ENCODE measurements at regions not wholly inside any gene's neighbourhood (a gene's known extent, or its start where the extent isn't known, plus 50 kb on each side); places are given as distances from the start of the nearest gene placed in this dataset.

DNA sequence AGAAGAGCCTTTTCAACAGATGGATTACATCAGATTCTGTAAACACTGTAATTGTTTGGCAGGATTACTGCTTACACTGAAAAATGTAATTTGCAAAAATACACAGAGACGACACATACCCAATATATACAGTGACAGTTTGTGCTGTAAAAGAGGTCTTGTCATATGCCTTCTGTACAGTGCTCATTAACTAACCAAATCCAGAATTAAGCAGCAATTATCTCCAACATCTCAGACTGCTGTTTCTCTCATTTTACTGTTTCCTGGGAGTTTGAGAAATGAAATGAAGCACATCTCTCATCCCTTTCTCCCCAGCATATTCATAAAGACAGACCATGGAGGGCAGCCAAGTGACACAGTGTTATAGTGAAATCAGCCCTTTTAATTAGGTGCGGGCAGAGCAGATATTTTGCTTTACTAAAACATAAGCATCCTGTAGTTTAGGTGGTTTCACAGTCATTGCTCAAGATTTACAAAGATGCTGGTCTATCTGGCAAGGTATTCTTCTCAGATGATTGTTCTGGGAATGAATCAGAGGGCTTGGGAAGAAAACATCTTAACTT, 618.4 kb upstream of the USP24 start:
- no peak for DNase-seq
- Histone ChIP-seq H3K27me3 (replicated peaks in 1 of 7) (peaks cover 0 to 4% (median 0%) of the 10 kb centered on the region in 7 donors), H3K9me3 (no peaks in the 10 kb centered on the region), H3K4me1 (no peaks in the 10 kb centered on the region), H3K4me3 (no peak overlapping the region), H3K27ac (no peak overlapping the region), H3K36me3 (no peaks in the 10 kb centered on the region)
- 75 to 90% (median 82%) methylated on average over 2 of the region's 2 CpGs for WGBS, 5 donors
- TF ChIP-seq POLR2AphosphoS5 (IDR thresholded peaks at IDR 0.05) = no peak
- TF ChIP-seq POLR2A (IDR thresholded peaks at IDR 0.05) = no peak
- TF ChIP-seq, protein P1, sequence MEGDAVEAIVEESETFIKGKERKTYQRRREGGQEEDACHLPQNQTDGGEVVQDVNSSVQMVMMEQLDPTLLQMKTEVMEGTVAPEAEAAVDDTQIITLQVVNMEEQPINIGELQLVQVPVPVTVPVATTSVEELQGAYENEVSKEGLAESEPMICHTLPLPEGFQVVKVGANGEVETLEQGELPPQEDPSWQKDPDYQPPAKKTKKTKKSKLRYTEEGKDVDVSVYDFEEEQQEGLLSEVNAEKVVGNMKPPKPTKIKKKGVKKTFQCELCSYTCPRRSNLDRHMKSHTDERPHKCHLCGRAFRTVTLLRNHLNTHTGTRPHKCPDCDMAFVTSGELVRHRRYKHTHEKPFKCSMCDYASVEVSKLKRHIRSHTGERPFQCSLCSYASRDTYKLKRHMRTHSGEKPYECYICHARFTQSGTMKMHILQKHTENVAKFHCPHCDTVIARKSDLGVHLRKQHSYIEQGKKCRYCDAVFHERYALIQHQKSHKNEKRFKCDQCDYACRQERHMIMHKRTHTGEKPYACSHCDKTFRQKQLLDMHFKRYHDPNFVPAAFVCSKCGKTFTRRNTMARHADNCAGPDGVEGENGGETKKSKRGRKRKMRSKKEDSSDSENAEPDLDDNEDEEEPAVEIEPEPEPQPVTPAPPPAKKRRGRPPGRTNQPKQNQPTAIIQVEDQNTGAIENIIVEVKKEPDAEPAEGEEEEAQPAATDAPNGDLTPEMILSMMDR (IDR thresholded peaks at IDR 0.05 in 8 of 11, conservative IDR thresholded peaks at IDR 0.05 in 3 of 11) = no peak
- intact Hi-C loops (cut with DNase I; ENCODE audit: low total_unique reads) = no loop called here

DNA sequence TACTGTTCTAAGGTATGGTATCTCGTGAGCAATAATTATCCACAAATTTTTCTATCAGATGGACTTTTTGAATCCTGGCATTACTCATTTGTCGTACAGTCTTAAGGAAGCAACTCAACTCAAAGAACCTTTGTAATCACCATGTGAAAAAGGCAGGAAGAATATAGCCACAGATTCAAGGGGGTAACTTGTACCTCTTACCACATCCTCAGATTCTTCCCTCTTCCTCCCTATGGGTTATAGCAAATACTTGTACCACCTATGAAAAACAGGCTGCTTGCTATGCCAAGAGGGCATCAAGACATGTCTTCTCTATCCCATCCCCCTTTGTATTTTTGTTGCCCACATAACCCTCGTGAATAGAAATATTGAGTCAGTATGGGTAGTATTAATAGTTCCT, 616.6 kb upstream of the USP24 start:
- 53 to 66% (median 57%) methylated on average over 3 of the region's 3 CpGs for WGBS, 5 donors
- intact Hi-C loops (cut with DNase I; ENCODE audit: low total_unique reads) = no loop called here
- no peak overlapping the region for H3K4me3 ChIP-seq
- no peaks in the 10 kb centered on the region for H3K9me3 ChIP-seq
- no peak for TF ChIP-seq POLR2A (IDR thresholded peaks at IDR 0.05)
- TF ChIP-seq, protein P1 (IDR thresholded peaks at IDR 0.05 in 8 of 11, conservative IDR thresholded peaks at IDR 0.05 in 3 of 11) = no peak
- TF ChIP-seq POLR2AphosphoS5 (IDR thresholded peaks at IDR 0.05) = no peak
- no peak for DNase-seq
- H3K27me3 ChIP-seq (replicated peaks in 1 of 7) = peaks cover 0 to 4% (median 0%) of the 10 kb centered on the region in 7 donors
- no peak overlapping the region for H3K27ac ChIP-seq
- no peaks in the 10 kb centered on the region for H3K4me1 ChIP-seq
- H3K36me3 ChIP-seq = no peaks in the 10 kb centered on the region

DNA sequence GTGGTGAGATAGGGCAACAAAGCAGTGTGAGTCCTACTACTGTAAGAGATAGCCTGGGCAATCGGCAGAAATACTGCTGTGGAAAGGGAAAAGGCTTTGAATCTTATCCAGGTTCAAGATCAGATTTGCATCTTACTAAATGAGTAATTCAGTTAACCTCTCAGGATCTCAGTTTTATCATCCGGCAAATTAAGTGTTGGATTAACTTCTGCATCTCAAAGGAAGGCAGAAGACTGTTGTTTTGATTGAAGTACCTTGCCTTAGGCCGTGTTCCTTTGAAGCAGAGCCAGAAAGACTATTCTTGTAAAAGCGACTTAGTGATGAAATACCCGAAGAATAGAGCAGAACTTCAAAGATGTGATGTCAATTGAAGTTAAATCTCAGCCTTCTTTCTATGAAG, 612.9 kb upstream of the USP24 start:
- Histone ChIP-seq H3K27me3 (replicated peaks in 1 of 7) (no peaks in the 10 kb centered on the region), H3K4me3 (no peak overlapping the region), H3K4me1 (no peaks in the 10 kb centered on the region), H3K27ac (no peak overlapping the region), H3K9me3 (no peaks in the 10 kb centered on the region), H3K36me3 (no peaks in the 10 kb centered on the region)
- TF ChIP-seq POLR2AphosphoS5 (IDR thresholded peaks at IDR 0.05) (no peak), POLR2A (IDR thresholded peaks at IDR 0.05) (no peak)
- TF ChIP-seq, protein P1 (IDR thresholded peaks at IDR 0.05 in 8 of 11, conservative IDR thresholded peaks at IDR 0.05 in 3 of 11) = no peak
- no peak for DNase-seq
- intact Hi-C loops (cut with DNase I; ENCODE audit: low total_unique reads) = no loop called here
- WGBS, 5 donors = 87 to 96% (median 93%) methylated on average over 5 of the region's 5 CpGs

DNA sequence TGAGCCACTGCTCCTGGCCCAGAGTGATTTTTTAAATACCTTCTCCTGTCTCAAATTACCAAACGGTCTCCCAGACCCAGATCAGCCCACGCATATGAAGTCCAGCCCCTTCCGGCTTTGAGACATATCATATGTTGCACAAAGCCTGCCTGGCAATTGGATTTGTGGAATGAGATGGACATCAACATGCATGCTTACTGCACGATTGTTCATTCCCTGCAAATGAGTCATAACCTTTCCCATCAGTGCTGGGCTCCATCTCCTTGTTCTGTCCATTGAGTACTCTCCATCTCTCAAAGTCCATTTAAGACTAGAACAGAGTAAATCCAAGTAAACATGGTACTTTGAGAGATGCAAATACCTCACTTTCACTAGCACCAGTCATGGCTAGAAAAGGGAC, 612.2 kb upstream of the USP24 start:
- 77 to 86% (median 82%) methylated on average over 4 of the region's 4 CpGs for WGBS, 5 donors
- no peak for DNase-seq
- H3K4me1 ChIP-seq = no peaks in the 10 kb centered on the region
- no peak overlapping the region for H3K4me3 ChIP-seq
- no peaks in the 10 kb centered on the region for H3K27me3 ChIP-seq (replicated peaks in 1 of 7)
- no peaks in the 10 kb centered on the region for H3K36me3 ChIP-seq
- H3K27ac ChIP-seq = no peak overlapping the region
- no peaks in the 10 kb centered on the region for H3K9me3 ChIP-seq
- intact Hi-C loops (cut with DNase I; ENCODE audit: low total_unique reads) = no loop called here
- TF ChIP-seq, protein P1 (IDR thresholded peaks at IDR 0.05 in 8 of 11, conservative IDR thresholded peaks at IDR 0.05 in 3 of 11) = no peak
- TF ChIP-seq POLR2AphosphoS5 (IDR thresholded peaks at IDR 0.05) (no peak), POLR2A (IDR thresholded peaks at IDR 0.05) (no peak)
